GM12865 (cell line): ENCODE measurements at regions not wholly inside any gene's neighbourhood (a gene's known extent, or its start where the extent isn't known, plus 50 kb on each side); places are given as distances from the start of the nearest gene placed in this dataset.
"Not testable (repeated sequence)": the region's sequence is repeated elsewhere in the genome, so short reads cannot be mapped to it uniquely, and the experiment has no call there.

Experiments
- DNase-seq: peaks from one replicate; pipeline ENCODE4 v3.0.0; 2010; ENCODE audit warnings: low read depth
- H3K4me3 ChIP-seq: 2 replicates; pipeline ENCODE4 v1.5.1; 2011; ENCODE audit warnings: mild to moderate bottlenecking, low read depth, low read length, control low read depth
- CTCF ChIP-seq: IDR thresholded peaks from 2 replicates; pipeline ENCODE4 v1.5.1; 2011; ENCODE audit warnings: low read length, control low read depth, low read depth, inconsistent platforms; ENCODE audit not compliant: insufficient read depth; ENCODE audit errors: missing control alignments

- H3K4me3 ChIP-seq, result no peak overlapping the region
- DNase-seq, result no peak
- no peak for TF ChIP-seq CTCF
These were observed 64.3 kb upstream of the TINAGL1 start for GRCh38 chr1:31511848-31512615.

- TF ChIP-seq CTCF, result no peak
- no peak overlapping the region for H3K4me3 ChIP-seq
- DNase-seq, result no peak
These were observed 62.2 kb upstream of the TINAGL1 start for GRCh38 chr1:31514117-31514516.

DNA sequence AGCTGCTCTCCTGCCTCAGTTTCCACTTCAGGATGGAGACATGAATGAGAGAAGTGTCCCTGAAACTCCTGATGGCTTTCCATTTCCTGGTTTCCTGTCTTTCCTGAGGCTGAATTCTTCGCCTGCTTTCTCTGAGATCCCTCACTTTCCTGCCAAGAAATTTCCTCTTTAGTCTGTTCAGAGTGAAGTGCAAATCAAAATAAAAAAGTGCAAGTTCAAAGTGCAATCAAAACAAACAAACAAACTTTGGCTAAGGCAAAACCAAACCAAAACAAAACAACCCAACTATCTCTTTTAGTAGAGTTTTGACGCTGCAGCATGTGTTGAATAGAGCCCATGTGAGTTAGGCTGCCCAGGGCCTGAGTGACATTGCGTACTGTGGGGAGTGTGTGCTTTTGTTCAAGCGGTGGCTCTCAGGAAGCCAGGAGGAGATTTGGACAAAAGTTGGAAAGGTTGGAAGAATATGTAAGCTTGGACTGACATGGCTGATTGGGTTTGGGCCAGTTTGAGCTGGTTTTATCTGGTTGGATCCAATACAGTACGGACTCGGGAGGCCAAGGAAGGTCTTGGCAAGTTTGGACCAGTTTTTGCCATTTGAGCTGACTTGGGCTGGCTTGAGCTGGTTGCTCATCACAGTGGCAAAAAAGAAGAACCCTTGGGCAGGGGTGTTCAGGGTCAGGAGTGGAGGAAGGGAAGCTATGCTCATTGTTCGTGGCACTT is 61.1 kb upstream of the TINAGL1 start:
- no peak for DNase-seq
- no peak overlapping the region for H3K4me3 ChIP-seq
- TF ChIP-seq CTCF, result no peak

DNA sequence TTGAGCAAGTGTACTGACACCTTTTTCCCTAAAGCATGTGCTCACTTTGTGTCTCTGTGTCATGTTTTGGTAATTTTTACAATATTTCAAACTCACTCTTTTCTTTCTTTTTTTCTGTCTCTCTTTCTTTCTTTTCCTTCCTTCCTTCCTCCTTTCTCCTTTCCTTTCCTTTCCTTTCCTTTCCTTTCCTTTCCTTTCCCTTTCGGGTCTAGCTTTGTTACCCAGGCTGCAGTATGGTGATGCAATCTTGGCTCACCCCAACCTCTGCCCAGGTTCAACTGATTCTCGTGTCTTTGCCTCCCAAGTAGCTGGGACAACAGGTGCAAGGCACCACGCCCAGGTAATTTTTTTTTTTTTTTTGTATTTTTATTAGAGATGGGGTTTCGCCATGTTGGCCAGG is 60.4 kb upstream of the TINAGL1 start:
- DNase-seq, result no peak
- no peak for TF ChIP-seq CTCF
- no peak overlapping the region for H3K4me3 ChIP-seq

- H3K4me3 ChIP-seq, result no peak overlapping the region
- no peak for DNase-seq
- TF ChIP-seq CTCF, result no peak
These were observed 59.0 kb upstream of the TINAGL1 start for GRCh38 chr1:31517301-31517700.

- H3K4me3 ChIP-seq, DNase-seq: not testable (repeated sequence)
These were observed 58.3 kb upstream of the TINAGL1 start for GRCh38 chr1:31517986-31518385.

DNA sequence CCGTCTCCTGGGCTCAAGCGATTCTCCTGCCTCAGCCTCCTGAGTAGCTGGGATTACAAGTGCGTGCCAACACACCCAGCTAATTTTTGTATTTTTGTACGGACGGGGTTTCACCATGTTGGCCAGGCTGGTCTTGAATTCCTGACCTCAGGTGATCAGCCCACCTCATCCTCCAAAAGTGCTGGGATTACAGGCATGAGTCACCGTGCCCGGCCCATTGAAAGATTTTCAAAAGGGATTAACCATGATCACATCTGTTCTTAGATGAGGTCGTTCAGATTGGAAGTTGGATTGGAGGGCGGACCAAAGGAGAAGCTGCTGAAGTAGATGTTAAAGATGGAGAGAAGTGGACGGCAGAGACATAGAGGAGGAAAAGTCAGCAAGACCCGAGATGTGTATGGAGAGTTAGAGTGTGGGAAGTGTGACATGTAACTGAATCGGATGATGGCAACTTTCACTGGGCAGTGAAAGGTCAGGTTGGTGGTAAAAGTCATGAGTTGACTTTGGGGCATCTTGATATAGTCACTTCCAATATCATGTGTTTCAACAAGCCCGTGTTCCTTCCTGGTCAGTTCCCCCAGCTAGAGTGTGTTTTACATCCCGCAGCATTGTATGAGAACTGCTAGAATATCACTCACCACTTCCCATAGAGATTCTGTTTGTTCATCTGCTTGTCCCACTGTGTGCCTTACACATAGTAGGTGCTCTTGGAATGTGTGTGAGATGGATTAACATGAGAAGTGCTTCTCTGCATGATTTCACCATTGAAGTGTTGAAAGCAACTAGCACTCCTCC is 54.4 kb upstream of the TINAGL1 start:
- TF ChIP-seq CTCF, result no peak
- no peak for DNase-seq
- no peak overlapping the region for H3K4me3 ChIP-seq
